Limb (tissue), 2 donors: ENCODE measurements at regions not wholly inside any gene's neighbourhood (a gene's known extent, or its start where the extent isn't known, plus 50 kb on each side); places are given as distances from the start of the nearest gene placed in this dataset.
"Not testable (repeated sequence)": the region's sequence is repeated elsewhere in the genome, so short reads cannot be mapped to it uniquely, and the experiment has no call there.

Experiments
- DNase-seq, 2 donors: peaks; one replicate each; pipeline ENCODE4 v3.0.0-alpha.2; 2016; ENCODE audit errors: extremely low spot score in 2 of 2

DNA sequence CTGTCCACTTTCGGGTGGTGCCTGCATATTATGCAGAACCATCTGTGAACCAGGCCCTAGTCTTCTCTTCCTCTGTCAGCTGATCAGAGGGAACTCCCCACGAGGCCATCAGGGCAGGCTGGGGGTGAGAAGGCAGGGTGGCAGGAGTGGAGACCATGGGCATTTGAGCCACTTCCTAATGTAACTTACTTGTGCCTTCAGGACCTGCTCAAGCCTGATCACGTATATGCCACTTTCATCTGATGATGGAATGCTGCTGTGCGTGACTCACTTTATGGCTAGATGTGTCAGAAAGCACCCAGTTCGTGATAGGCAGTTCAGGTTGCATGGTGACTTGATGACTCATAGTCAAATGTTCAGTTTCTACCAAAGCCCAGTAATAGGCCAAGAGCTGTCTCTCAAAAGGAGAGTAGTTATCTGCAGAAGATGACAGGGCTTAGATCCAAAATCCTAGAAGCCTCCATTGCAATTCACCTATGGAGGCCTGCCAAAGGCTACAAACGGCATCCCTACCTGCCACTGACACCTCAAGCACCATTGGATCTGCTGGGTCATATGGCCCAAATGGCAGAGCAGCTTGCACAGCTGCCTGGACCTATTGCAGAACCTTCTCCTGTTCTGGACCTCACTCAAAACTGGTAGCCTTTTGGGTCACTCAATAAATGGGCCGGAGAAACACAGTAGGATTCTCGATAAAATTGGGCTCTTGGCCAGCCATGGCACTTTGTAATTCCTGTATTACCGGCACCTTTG lies 197.7 kb upstream of the PROK2 start:
- DNase-seq = not testable (repeated sequence)

GRCh38 chr3:71979175-71979574 lies 194.2 kb upstream of the PROK2 start:
- no peak for DNase-seq

GRCh38 chr3:71978150-71978721 lies 193.3 kb upstream of the PROK2 start:
- no peak for DNase-seq

GRCh38 chr3:71977525-71977924 lies 192.6 kb upstream of the PROK2 start:
- no peak for DNase-seq

GRCh38 chr3:71975573-71975972 lies 190.6 kb upstream of the PROK2 start:
- DNase-seq = no peak

DNA sequence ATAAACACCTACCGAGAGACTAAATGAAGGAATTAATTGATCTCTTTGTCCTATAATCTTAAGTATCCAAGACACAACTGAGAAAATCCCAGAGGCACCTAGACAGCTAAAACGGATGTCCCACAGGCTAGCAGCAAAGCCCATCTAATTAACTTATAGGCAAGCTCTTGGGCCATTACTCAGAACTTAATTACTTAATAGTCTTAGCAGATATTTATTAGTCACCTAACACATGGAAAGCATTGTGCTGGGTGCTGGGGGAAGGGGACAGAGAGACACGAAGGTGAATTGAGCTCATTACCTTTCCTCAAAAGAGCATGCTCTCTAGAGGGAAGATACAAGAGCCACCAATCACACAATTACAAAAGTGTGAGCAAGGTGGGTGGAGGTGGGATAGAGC lies 189.8 kb upstream of the PROK2 start:
- DNase-seq = no peak

DNA sequence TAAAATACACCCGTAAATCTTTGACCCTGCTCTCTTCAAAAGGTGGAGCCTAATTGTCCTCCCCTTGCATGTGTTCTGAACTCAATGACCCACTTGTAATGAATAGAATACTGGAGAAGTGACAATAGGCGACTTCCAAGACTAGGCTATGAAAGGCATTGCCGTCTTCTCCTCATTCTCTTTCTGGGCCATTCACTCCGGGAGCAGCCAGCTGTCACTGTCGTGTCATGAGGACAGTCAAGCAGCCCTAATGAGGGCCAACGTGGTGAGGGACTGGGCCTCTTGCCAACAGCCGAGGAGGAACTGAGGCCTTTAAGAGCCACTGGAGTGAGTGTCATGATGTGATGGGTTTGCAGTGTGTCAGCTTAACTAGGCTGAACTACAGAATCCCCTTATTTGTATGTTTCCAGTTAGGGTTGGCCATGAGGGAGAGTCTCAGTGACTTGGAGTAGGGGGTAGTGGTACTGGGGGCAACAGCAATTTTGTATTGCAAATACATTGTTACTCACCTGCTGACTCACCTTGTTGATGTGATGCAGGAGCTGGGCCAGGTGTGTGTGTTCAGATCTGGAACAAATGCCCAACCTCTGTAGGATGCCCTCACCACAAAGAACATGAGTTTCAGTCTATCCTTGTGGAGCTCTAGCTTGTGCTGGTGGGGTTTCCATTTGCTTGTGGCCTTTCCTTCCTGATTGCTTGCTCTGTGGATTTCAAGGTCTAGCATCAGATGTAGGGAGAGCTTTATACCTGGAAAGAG lies 188.5 kb upstream of the PROK2 start:
- peak in 1 of 2 donors; percentile 27 for DNase-seq

GRCh38 chr3:71972031-71972430 lies 187.1 kb upstream of the PROK2 start:
- DNase-seq = no peak

DNA sequence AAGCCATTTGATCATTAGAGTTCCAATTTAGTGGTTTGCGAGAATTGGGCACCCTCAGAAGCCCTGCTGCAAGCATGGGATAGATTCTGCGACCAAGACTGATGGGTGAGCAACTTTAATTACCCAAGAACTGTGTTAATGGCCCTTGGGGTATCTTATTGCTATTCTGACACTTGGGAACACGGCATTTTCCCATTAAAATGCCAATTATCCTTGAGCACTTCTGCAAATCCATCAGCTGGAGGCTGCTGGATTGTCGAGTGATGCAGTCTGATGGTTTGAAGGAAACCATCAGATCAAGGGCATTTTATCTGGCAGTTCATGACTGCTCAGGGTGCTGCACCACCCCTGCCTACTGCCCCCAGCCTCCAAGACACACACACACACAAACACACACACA lies 183.6 kb upstream of the PROK2 start:
- DNase-seq = no peak

- no peak for DNase-seq
Observed at GRCh38 chr3:71966185-71966584, 181.2 kb upstream of the PROK2 start.

- no peak for DNase-seq
Observed at GRCh38 chr3:71964170-71964569, 179.2 kb upstream of the PROK2 start.

DNA sequence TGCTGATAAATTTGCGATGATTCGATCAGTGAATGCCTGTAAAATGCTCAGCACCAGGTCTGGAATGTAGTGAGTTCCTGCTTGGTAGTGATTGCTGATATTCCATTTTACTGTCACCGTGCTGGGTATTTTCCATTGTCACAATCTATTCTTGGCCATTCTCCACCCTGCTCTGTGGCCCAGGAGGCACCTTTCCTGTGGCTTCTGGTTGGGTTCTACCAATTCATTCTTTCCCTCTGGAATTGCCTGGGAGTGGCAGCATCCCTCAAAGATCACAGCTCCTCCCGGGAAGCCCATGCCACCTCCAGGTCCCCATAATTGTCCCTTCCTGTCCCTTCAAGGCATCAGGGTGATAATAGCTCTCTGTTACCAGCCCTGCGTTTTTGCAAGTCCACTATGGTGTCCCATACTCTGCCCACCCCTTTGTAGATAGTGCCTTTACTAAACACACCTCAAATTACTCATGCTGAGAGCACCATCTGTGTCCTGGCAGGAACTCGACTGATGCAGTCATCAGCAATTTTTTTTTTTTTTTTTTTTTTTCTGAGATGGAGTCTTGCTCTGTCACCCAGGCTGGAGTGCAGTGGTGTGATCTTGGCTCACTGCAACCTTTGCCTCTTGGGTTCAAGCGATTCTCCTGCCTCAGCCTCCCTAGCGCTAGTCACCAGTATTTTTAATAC lies 177.8 kb upstream of the PROK2 start:
- DNase-seq = no peak

DNA sequence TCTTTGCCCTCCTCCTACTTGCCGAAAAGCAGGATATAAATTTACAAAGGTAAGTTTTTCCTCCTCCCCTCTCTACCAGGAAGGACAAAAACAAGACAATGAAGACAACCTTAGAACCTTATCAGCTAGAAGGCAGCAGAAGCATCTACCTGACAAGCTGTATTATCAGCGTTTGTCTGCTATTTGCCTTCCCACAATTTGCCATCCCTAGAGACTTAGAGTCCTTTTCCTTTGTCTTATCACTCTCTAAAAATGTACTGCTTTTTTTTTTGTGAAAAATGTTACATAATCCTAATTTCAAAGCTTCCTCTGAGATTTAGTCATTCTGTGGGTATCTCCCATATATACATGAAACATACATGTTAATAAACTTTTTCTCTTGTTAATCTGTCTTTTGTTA lies 176.9 kb upstream of the PROK2 start:
- no peak for DNase-seq

DNA sequence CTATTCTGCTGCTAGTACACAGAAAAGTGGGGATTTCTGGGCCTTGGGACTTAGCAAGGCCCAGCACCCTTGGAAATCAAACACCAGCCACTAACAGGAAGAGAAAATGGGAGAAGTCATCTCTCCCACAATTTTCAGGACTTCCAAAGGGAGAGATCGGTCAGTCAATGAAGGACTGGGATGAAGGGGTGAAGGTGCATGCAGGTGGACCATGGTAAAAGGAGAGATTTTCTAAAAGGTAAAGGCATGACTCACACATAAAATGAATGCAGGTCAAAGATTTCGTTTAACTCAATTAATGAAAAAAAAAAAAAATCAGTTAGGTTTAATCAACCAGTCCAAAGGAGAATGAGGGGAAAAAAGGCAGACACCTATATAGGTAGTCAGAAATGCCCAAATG lies 176.4 kb upstream of the PROK2 start:
- no peak for DNase-seq

DNA sequence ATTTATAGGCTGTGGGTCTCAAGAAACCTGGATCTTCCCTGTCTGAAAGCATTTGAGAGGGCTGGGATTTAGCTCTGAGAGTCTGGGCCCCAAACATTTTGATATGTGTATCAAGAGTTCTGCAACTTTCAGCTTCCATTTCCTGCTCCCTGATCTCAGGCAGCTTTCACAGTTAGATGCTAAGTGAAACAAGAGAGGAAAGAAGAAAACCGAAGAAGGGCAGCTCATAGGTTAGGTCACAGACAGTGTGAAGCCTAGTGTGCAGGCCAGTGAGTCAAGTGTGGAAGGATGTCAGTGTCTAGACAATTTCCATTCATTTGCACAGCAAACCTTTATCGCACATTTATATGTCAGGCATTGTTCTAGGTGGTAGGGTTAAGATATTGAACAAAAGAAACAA lies 173.6 kb upstream of the PROK2 start:
- no peak for DNase-seq

GRCh38 chr3:71956716-71957115 lies 171.8 kb upstream of the PROK2 start:
- no peak for DNase-seq

DNA sequence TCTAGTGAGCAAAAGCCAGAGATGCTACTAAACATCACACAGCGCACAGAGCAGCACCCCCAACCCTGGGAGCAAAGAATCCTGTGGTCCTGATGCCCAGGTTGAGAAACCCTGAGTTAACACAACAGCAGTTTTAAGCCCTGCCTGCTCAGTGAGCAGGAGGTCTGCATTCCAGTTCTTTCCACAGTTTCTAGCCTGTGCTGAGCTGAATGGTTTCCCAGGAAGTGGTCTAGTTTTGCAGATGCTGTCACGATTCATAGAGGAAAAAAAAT lies 171.1 kb upstream of the PROK2 start:
- no peak for DNase-seq

DNA sequence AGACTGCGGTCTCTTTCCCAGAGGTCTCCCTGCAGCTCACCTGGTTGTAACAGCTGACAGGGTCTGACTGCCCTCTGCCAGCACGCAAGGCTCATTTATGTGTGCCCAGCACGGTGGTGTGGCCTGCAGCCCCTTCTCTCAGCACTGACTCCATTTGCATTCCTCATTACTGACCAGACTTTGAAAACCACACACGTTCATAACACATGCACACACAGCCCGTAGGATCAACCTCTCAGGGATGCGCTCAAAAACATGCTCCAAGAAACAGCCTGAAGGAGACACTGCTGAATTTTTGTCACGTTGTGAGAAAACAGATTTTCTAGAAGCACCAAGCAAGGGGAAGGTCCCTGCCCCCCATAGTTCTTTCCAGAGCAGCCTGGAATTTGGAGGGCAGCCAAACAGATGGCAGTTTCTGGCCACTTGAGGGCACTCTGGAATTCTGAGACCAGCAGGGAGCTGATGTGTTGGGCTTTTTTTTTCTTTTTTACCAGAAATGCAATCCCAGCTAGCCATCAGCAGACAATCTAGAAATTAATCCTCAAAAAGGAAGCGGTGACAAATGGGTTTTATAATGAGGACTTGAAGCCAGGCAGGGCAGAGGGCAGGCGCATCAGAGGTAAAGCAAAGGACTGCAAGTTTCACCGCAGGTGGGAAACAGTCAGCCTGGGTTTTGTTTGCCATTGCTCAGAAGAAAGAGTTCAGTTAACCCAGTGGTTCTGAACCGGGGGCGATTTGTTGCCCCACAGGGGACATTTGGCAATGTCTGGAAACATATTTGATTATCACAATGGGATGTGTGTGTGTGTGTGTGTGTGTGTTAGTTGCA lies 170.5 kb upstream of the PROK2 start:
- peak; percentile 86 to 90 for DNase-seq

GRCh38 chr3:71951842-71952241 lies 166.9 kb upstream of the PROK2 start:
- DNase-seq = no peak

DNA sequence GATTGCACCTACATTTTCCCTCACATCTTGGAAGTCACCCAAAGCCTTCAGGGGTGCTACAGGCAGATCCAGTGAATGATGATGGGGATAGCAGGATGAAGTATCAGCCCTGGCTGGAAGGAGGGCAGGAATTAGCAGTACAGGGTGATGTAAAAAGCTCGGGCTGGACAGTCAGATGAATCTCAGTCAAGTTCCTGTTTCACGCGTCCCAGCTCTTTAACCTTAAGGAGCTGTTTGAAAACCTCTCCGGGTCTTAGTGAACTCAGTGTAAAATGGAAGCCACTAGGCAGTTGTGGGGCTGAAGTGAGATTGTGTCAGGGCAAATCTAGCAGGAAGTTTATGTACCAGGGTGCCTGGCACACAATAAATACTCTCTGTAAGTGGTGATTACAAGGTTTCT lies 166.4 kb upstream of the PROK2 start:
- no peak for DNase-seq

- no peak for DNase-seq
Observed at GRCh38 chr3:71949442-71949841, 164.5 kb upstream of the PROK2 start.
